C4-2B (cell line): ENCODE measurements at regions not wholly inside any gene's neighbourhood (a gene's known extent, or its start where the extent isn't known, plus 50 kb on each side); places are given as distances from the start of the nearest gene placed in this dataset.

ENCODE experiments used
- H3K27ac ChIP-seq: fragments of 450-650 bp; 2 replicates; pipeline ENCODE4 v1.5.1; 2017
- ZFX ChIP-seq: fragments of 450-650 bp; IDR thresholded peaks from 2 replicates; pipeline ENCODE4 v1.6.1; 2017
- TF ChIP-seq, protein P1 (sequence below): fragments of 450-650 bp; conservative IDR thresholded peaks from 2 replicates; pipeline ENCODE4 v1.5.1; 2017; ENCODE audit warnings: mild to moderate bottlenecking

DNA sequence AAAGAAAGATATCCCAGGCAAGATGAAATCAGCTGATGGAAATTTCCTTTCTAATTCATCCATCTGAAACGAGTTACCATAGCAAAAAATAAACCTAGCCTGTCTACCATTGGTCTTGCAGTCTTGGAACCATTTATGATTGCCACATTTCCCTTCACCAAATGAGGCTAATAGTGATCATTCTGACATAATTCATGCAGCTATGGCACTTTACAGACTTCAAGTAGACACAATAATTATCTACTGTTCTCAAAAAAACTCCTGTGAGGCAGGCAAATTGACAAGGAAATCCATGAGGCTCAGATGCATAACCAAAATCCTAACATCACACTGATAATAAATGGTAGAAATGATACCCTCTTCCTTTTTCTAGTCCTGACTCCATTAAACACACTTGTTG, 1669.7 kb upstream of the LRRTM1 start:
- TF ChIP-seq ZFX, result no peak
- TF ChIP-seq, protein P1, sequence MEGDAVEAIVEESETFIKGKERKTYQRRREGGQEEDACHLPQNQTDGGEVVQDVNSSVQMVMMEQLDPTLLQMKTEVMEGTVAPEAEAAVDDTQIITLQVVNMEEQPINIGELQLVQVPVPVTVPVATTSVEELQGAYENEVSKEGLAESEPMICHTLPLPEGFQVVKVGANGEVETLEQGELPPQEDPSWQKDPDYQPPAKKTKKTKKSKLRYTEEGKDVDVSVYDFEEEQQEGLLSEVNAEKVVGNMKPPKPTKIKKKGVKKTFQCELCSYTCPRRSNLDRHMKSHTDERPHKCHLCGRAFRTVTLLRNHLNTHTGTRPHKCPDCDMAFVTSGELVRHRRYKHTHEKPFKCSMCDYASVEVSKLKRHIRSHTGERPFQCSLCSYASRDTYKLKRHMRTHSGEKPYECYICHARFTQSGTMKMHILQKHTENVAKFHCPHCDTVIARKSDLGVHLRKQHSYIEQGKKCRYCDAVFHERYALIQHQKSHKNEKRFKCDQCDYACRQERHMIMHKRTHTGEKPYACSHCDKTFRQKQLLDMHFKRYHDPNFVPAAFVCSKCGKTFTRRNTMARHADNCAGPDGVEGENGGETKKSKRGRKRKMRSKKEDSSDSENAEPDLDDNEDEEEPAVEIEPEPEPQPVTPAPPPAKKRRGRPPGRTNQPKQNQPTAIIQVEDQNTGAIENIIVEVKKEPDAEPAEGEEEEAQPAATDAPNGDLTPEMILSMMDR, result no peak

DNA sequence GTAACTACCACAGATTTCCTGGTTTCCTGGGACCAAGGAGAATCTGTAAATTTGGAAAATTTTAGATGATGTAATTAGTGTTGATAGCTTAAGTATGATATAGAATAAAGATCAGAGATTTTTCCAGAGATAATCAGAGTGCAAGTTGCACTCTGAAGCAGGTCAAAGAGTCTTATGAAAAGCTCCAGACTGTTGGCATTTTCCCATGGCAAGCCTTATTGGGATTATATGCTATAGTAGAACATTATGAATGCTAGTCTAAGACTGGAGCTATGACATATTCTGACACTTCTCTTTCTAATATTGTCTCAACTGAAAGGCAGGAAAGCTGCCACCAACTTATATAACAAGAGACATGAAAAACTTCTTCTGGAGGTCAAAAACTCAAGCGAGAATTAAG, 1638.3 kb upstream of the LRRTM1 start:
- no peak for TF ChIP-seq ZFX
- TF ChIP-seq, protein P1, result no peak
- no peak overlapping the region for H3K27ac ChIP-seq

More for the DNA sequence above, 1669.7 kb upstream of the LRRTM1 start:
- H3K27ac ChIP-seq, result no peak overlapping the region

DNA sequence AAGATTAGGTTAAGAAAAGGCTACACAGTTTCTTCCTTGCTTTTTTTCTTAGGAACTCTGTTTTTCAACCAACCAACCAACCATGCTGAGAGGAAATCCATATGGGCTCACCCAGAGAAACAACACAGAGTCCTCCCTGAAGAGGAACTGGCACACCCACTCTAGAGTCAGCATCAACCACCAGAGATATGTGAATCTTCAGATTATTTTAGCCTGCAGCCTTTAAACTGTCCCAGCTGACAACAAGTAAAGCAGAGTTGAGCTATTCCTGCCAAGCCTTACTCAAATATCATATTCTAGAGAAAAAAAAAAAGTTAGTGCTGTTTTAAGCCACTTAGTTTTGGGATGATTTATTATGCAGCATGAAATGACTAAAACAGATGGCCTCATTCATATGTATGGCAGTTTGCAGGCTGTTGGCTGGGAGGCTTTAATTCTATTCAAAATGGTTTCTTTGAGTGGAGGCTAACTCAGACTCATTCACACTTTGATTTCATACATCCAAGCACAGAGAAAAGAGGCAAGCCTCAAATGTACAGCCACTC, 1637.7 kb upstream of the LRRTM1 start:
- TF ChIP-seq, protein P1, result no peak
- TF ChIP-seq ZFX, result no peak

DNA sequence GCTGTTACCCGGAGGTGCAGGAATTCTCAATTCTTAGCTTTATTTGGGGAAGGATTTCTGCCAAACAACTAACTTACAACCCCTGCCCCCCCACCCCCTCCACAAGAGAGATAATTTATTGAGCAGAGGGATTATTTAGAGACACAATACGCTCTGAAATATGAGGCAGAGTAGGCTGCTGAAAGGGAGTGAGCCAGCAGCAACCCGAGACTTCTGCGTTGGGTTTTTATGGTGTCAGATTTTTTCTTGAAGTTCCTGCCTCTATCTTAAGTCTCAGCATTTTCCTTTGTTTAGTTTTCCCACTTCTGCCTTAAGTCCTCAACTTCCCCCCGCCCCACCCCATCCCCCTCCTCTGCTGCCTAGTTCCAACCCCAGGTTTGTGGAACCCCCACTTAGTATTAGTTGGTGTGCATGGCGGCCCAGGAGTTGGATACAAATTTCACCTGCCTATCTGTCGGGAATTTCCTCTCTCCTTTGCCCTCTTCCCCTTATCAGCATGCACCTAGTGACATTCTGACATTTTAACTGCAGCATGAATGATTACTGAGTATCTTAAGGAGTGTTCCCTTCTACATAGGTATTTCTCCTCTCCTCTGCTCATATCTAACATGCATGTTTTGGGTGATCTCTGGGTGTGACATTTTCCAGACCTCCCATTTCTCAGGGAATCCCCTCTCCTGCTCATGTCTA, 1635.9 kb upstream of the LRRTM1 start:
- TF ChIP-seq ZFX, result no peak
- H3K27ac ChIP-seq, result no peak overlapping the region

More for the DNA sequence above, 1637.7 kb upstream of the LRRTM1 start:
- no peak overlapping the region for H3K27ac ChIP-seq

DNA sequence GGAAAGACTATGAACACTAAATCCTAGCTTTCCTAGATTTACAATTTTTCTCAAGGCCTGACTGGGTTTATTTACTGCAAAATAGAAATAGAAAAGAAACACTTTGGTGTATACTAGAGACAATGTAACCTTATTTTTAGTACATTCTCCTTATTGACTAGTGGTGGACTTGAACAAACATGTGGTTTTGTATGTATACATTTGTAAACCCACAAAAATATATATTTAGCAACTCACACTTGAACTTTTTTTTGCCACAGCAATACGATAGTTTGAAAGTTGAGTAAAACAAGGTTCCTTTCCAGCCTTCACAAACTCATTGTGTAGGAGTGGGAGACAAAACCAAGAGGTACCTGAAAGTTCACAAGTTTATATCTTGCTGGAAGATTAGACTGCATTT, 1633.4 kb upstream of the LRRTM1 start:
- no peak overlapping the region for H3K27ac ChIP-seq
- no peak for TF ChIP-seq ZFX
- TF ChIP-seq, protein P1, result no peak

DNA sequence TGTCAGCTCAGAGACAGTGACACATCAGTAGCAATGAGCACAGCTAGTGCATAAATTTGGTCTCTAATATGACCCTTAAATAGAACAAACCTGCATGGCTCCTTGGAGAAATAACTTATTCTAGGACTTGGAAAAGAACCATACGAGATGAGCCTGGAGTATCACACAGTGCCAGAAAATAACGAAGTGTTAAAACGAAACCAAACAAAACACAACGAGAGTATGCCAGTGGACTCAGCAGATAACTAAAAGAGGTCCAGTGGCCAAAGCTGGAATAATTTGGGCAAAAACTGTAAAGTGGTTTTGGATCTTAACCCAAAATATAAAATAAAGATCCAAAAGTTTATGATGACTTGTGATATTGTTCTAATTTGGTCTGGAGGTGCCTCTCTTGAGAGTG, 1599.0 kb upstream of the LRRTM1 start:
- TF ChIP-seq, protein P1, result no peak
- no peak for TF ChIP-seq ZFX
- no peak overlapping the region for H3K27ac ChIP-seq

DNA sequence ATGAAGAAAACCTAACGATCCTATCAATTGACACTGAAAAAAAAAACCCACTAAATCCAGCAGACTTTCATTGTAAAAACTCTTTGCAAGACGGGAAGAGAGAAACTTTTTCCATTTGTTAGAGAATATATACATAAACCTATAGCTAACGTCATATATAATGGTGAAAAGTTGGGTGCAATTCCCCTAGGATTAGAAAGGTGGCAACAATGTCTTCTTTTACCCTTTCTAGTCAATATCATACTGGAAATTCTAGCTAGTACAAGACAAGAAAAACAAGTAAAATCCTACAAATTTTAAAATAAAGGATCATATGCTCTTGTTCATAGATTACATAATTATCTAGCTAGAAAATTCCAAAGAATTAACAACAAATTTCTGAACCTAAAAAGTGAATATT, 1596.5 kb upstream of the LRRTM1 start:
- no peak overlapping the region for H3K27ac ChIP-seq
- TF ChIP-seq, protein P1, result peak; percentile 62
- TF ChIP-seq ZFX, result no peak
